Endothelial cell (in vitro differentiated cells): ENCODE measurements at regions not wholly inside any gene's neighbourhood (a gene's known extent, or its start where the extent isn't known, plus 50 kb on each side); places are given as distances from the start of the nearest gene placed in this dataset.

ENCODE experiments used
- DNase-seq: peaks from one replicate; pipeline ENCODE4 v3.0.0; 2021; ENCODE audit warnings: low spot score
- H3K27ac Mint-ChIP-seq: one replicate; pipeline ENCODE4 v1.8.0; 2021; ENCODE audit warnings: mixed read lengths, inconsistent platforms; ENCODE audit not compliant: unreplicated experiment
- H3K27me3 Mint-ChIP-seq: one replicate; pipeline ENCODE4 v1.8.0; 2021; ENCODE audit warnings: mild to moderate bottlenecking, moderate library complexity, mixed read lengths, inconsistent platforms; ENCODE audit not compliant: unreplicated experiment
- H3K36me3 Mint-ChIP-seq: one replicate; pipeline ENCODE4 v1.8.0; 2021; ENCODE audit warnings: mild to moderate bottlenecking, low read depth, mixed read lengths, inconsistent platforms; ENCODE audit not compliant: unreplicated experiment
- H3K4me1 Mint-ChIP-seq: one replicate; pipeline ENCODE4 v1.8.0; 2021; ENCODE audit warnings: mild to moderate bottlenecking, mixed read lengths, inconsistent platforms; ENCODE audit not compliant: unreplicated experiment
- H3K4me3 Mint-ChIP-seq: one replicate; pipeline ENCODE4 v1.8.0; 2021; ENCODE audit warnings: mild to moderate bottlenecking, mixed read lengths, inconsistent platforms; ENCODE audit not compliant: unreplicated experiment
- H3K9me3 Mint-ChIP-seq: one replicate; pipeline ENCODE4 v1.8.0; 2021; ENCODE audit warnings: mixed read lengths, inconsistent platforms; ENCODE audit not compliant: unreplicated experiment
- TF ChIP-seq, protein P1 (sequence below): fragments of 200-600 bp; sonication (generic); IDR thresholded peaks from one replicate; pipeline ENCODE4 v1.5.0; 2021; ENCODE audit warnings: antibody characterized with exemption; ENCODE audit not compliant: unreplicated experiment

DNA sequence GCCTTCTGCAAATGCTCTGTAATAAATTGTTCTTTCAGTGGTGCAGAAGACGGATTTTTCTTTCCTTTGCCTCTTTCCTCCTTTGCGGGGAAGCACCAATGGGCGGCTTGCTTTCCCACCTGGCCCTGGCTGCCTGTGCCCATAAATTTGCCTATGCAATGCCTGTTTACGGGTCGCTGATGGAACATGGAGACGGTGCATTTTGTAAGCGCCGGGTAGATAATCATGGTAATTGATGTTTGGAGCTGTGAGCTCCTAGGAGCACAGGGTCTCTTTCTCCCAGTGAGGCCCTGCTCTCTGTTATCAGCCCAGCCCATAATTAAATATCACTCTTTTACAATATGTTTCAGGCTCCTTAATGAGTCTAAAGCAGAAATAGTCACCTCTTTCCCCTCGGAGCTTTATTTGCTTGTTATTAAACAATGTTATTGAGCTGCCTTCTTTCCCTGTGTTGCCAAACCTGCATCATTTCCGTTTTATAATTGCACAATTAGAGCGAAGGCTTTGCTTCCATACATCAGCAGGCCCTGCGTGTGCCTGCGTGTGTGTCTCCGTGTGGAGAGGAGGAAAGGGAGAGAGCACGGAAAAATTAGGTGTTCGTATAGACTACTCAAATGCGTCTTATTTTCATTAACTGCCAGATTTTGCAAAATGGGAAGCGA, 437.4 kb upstream of the POU3F3 start:
- H3K4me1 Mint-ChIP-seq, result no peaks in the 10 kb centered on the region
- no peak overlapping the region for H3K4me3 Mint-ChIP-seq

DNA sequence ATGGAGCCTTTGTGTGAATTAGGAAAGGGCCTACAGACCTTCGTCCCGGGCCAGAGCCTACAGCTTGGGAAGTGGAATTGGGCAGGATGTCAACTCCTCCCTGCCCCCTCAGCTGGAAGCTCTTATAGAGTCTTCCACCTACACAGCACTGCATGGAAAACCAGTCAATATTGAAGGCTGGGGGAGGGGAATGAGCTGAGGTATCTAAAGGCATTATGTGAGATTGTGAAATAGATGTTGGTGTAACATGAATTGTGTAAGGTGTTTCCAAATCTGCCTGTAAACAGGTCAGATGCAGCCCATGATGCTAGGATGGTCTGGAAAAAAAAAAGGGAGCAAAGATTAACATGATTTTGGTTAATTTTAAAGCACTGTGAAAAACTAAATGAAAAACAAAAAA, 433.5 kb upstream of the POU3F3 start:
- Mint-ChIP-seq H3K9me3 (no peaks in the 10 kb centered on the region), H3K27me3 (no peaks in the 10 kb centered on the region), H3K36me3 (no peaks in the 10 kb centered on the region), H3K27ac (no peak overlapping the region), H3K4me3 (no peak overlapping the region), H3K4me1 (no peaks in the 10 kb centered on the region)
- TF ChIP-seq, protein P1, sequence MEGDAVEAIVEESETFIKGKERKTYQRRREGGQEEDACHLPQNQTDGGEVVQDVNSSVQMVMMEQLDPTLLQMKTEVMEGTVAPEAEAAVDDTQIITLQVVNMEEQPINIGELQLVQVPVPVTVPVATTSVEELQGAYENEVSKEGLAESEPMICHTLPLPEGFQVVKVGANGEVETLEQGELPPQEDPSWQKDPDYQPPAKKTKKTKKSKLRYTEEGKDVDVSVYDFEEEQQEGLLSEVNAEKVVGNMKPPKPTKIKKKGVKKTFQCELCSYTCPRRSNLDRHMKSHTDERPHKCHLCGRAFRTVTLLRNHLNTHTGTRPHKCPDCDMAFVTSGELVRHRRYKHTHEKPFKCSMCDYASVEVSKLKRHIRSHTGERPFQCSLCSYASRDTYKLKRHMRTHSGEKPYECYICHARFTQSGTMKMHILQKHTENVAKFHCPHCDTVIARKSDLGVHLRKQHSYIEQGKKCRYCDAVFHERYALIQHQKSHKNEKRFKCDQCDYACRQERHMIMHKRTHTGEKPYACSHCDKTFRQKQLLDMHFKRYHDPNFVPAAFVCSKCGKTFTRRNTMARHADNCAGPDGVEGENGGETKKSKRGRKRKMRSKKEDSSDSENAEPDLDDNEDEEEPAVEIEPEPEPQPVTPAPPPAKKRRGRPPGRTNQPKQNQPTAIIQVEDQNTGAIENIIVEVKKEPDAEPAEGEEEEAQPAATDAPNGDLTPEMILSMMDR, result no peak
- DNase-seq, result no peak

More for the DNA sequence above, 437.4 kb upstream of the POU3F3 start:
- Mint-ChIP-seq H3K36me3 (no peaks in the 10 kb centered on the region), H3K27me3 (peaks cover 1% of the 10 kb centered on the region), H3K9me3 (no peaks in the 10 kb centered on the region), H3K27ac (no peak overlapping the region)
- DNase-seq, result no peak
- TF ChIP-seq, protein P1, result no peak

DNA sequence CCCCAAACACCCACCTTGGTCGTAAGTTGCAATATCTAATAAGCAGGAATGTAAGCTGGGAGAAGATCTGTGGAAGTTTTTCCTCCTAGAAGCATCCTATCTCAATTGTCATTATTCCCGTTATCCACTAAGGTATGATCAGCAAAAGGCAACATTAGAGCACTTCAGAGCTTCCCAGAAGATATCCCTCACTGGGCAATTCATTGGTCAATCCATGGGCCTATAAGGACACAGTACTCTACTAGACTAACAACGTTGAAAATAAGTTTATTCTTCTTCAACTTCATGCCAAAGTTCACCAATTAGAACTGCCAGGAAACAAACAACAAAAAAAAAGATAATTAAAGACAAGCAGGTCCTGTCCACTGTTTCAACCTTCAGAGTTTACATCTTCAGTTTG, 433.0 kb upstream of the POU3F3 start:
- Mint-ChIP-seq H3K4me3 (no peak overlapping the region), H3K27ac (no peak overlapping the region), H3K36me3 (no peaks in the 10 kb centered on the region), H3K9me3 (no peaks in the 10 kb centered on the region), H3K27me3 (no peaks in the 10 kb centered on the region), H3K4me1 (no peaks in the 10 kb centered on the region)
- DNase-seq, result no peak
- TF ChIP-seq, protein P1, result no peak

DNA sequence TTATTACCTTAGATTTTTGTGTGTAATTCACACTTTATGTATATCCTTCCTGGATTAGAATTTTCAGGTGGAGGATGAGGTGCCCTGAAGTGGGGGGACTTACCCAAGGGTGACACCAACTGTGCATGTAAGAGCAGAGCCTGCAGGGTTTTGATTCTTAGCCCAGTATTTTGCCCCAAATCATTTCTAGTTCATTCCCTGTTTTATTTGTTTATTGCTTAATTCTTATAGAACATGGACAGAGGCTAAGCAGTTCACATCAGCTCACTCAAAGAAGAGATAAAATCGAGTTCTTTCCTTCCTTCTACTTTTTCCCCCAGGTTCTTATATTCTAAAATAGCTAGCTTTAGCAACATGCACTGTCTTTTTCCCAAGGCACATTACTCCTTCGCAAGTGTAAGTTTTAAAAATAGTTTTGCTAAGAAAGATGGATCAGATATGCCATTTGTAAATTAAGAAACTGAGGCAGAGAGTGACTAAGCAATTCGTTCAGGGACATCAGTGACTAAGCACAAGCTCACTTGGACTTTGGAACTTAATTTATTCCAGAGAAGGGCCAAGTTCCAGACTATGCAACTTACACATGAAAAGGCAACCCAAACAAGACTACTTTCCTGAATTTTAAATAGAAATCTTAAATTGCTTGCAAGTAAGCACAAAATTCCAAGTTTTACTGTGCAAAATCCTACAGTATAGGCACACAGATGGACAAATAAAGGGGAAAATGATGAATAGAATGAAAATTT, 427.9 kb upstream of the POU3F3 start:
- DNase-seq, result no peak
- no peak overlapping the region for H3K27ac Mint-ChIP-seq
- no peaks in the 10 kb centered on the region for H3K4me1 Mint-ChIP-seq
- TF ChIP-seq, protein P1, result no peak
- H3K36me3 Mint-ChIP-seq, result no peaks in the 10 kb centered on the region
- H3K27me3 Mint-ChIP-seq, result no peaks in the 10 kb centered on the region
- H3K9me3 Mint-ChIP-seq, result no peaks in the 10 kb centered on the region
- no peak overlapping the region for H3K4me3 Mint-ChIP-seq

DNA sequence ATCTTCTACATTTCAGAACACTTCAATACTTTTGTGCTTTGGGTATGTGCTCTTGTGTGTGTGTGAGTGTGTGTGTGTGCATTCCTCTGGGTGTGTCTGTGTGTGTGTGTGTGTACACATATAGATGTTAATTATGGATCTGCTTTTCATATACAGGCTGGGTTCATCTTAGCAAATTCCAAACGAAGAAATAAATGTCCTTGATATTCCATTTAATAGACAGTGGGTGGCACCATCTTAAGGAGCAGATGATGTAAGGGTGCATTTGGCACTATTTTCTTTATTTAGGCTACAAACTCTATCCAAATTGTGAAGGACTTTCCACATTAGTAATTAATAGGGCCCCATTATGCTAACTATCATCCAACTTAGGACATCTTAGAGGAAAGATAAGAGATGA, 425.8 kb upstream of the POU3F3 start:
- H3K27ac Mint-ChIP-seq, result no peak overlapping the region
- DNase-seq, result no peak
- H3K27me3 Mint-ChIP-seq, result no peaks in the 10 kb centered on the region
- H3K4me3 Mint-ChIP-seq, result no peak overlapping the region
- peaks cover 11% of the 10 kb centered on the region for H3K4me1 Mint-ChIP-seq
- no peaks in the 10 kb centered on the region for H3K9me3 Mint-ChIP-seq
- no peaks in the 10 kb centered on the region for H3K36me3 Mint-ChIP-seq
- TF ChIP-seq, protein P1, result no peak
